Spleen (tissue), 11 donors: ENCODE measurements at regions not wholly inside any gene's neighbourhood (a gene's known extent, or its start where the extent isn't known, plus 50 kb on each side); places are given as distances from the start of the nearest gene placed in this dataset.

ENCODE experiments used
- DNase-seq: peaks from one replicate; pipeline ENCODE4 v3.0.0-alpha.2; 2020
- H3K27ac ChIP-seq, 8 donors: fragments of 200-600 bp; sonication (generic) in 7 of 8; 1 replicate in 4 of 8; 2 replicates in 4 of 8; pipeline versions ENCODE4 v1.5.0 to v1.8.0; 2016 to 2021; ENCODE audit warnings: inconsistent platforms in 4 of 8, mild to moderate bottlenecking in 4 of 8, moderate library complexity in 1 of 8
- H3K27me3 ChIP-seq, 7 donors: fragments of 200-600 bp; sonication (generic) in 6 of 7; replicated peaks in 1 of 7; 1 replicate in 4 of 7; 2 replicates in 3 of 7; pipeline versions ENCODE4 v1.5.0 to v1.8.0; 2016 to 2021; ENCODE audit warnings: inconsistent platforms in 3 of 7, mild to moderate bottlenecking in 1 of 7
- H3K36me3 ChIP-seq, 6 donors: fragments of 200-600 bp; sonication (generic) in 5 of 6; 1 replicate in 4 of 6; 2 replicates in 2 of 6; pipeline versions ENCODE4 v1.5.0 to v1.8.0; 2016 to 2021; ENCODE audit warnings: inconsistent platforms in 2 of 6
- H3K4me1 ChIP-seq, 6 donors: fragments of 200-600 bp; sonication (generic) in 5 of 6; 1 replicate in 3 of 6; 2 replicates in 3 of 6; pipeline versions ENCODE4 v1.5.0 to v1.8.0; 2016 to 2021; ENCODE audit warnings: inconsistent platforms in 3 of 6
- H3K4me3 ChIP-seq, 8 donors: fragments of 200-600 bp; sonication (generic) in 7 of 8; 1 replicate in 4 of 8; 2 replicates in 4 of 8; pipeline versions ENCODE4 v1.5.0 to v1.8.0; 2016 to 2021; ENCODE audit warnings: inconsistent platforms in 4 of 8, mild to moderate bottlenecking in 4 of 8, moderate library complexity in 2 of 8
- H3K9me3 ChIP-seq, 8 donors: fragments of 200-600 bp; sonication (generic) in 7 of 8; 1 replicate in 4 of 8; 2 replicates in 4 of 8; pipeline versions ENCODE4 v1.5.0 to v1.8.0; 2016 to 2021; ENCODE audit warnings: inconsistent platforms in 4 of 8
- POLR2A ChIP-seq, 3 donors: fragments of 450-650 bp; IDR thresholded peaks; one replicate each; pipeline ENCODE4 v1.5.1; 2017; ENCODE audit warnings: antibody characterized with exemption in 3 of 3, mild to moderate bottlenecking in 1 of 3
- POLR2AphosphoS5 ChIP-seq, 3 donors: sonication (generic); formaldehyde crosslinking; IDR thresholded peaks; one replicate each; pipeline ENCODE4 v1.5.1; 2017; ENCODE audit warnings: antibody characterized with exemption in 3 of 3
- WGBS, 5 donors: extraction: QIAGEN DNeasy Blood & Tissue Kit in 3 of 5; methylation state at CpG; one replicate each; pipeline versions ENCODE4 v1.1.5 to v1.1.7; 2013 to 2018; 5-methylcytosine and 5-hydroxymethylcytosine counted together
- intact Hi-C: fragments of 100-400 bp; cut with DNase I; formaldehyde crosslinking; loops from one replicate; pipeline ENCODE4 v1.15.0; 2023; ENCODE audit warnings: low total_unique reads
- TF ChIP-seq, protein P1 (sequence below), 11 experiments: fragments of 200-600 bp in 7 of 11; fragments of 450-650 bp in 4 of 11; sonication (generic) in 4 of 11; IDR thresholded peaks in 8 of 11; conservative IDR thresholded peaks in 3 of 11; 1 replicate in 7 of 11; 2 replicates in 4 of 11; pipeline versions ENCODE4 v1.4.0 to v1.8.0; 2016 to 2021; ENCODE audit warnings: antibody characterized with exemption in 11 of 11, inconsistent platforms in 4 of 11, mild to moderate bottlenecking in 1 of 11
- donor health status: healthy with polysubstance abuse.
- donor health status: DM: no; HTN: no; CAD: no; lungs with moderate emphysema.
- donor health status: DM: no; HTN: no; CAD: no.
- donor health status: Bipolar disorder and iron deficiency.
- donor health status: healthy.
- donor health status: DM: no; HTN: no; CAD: no.
- donor health status: DM: yes; HTN: yes; CAD: no.

- Histone ChIP-seq H3K27me3 (no peaks in the 10 kb centered on the region), H3K36me3 (no peaks in the 10 kb centered on the region), H3K4me1 (no peaks in the 10 kb centered on the region), H3K27ac (no peak overlapping the region), H3K9me3 (no peaks in the 10 kb centered on the region), H3K4me3 (no peak overlapping the region)
- no peak for DNase-seq
- intact Hi-C loops = no loop called here
- WGBS, 5 donors = 84 to 93% (median 91%) methylated on average over 1 of the region's 1 CpG
- TF ChIP-seq, protein P1, sequence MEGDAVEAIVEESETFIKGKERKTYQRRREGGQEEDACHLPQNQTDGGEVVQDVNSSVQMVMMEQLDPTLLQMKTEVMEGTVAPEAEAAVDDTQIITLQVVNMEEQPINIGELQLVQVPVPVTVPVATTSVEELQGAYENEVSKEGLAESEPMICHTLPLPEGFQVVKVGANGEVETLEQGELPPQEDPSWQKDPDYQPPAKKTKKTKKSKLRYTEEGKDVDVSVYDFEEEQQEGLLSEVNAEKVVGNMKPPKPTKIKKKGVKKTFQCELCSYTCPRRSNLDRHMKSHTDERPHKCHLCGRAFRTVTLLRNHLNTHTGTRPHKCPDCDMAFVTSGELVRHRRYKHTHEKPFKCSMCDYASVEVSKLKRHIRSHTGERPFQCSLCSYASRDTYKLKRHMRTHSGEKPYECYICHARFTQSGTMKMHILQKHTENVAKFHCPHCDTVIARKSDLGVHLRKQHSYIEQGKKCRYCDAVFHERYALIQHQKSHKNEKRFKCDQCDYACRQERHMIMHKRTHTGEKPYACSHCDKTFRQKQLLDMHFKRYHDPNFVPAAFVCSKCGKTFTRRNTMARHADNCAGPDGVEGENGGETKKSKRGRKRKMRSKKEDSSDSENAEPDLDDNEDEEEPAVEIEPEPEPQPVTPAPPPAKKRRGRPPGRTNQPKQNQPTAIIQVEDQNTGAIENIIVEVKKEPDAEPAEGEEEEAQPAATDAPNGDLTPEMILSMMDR (IDR thresholded peaks at IDR 0.05 in 8 of 11, conservative IDR thresholded peaks at IDR 0.05 in 3 of 11) = no peak
- TF ChIP-seq POLR2AphosphoS5 (IDR thresholded peaks at IDR 0.05) (no peak), POLR2A (IDR thresholded peaks at IDR 0.05) (no peak)
Observed at GRCh38 chr7:42348071-42348470, 111.1 kb upstream of the GLI3 start.

DNA sequence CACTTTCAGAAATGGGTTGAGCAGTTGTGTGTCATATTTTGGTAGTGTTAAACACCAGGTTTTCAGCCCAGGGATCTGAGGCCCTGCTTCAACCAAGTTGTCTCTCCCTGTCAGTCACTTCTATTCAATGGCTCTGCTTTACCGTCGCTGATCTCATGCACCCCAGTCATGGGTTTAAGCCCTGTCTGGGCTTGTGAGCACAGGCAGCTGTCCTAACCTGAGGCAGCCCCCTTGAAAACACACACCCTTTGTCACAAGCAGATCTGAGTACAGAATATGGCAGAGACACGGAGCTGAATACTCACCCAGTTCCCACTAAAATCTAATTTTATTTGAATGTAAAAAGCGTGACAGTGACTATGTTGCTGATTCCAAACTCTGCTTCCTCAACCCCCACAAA is 110.6 kb upstream of the GLI3 start:
- H3K9me3 ChIP-seq = no peaks in the 10 kb centered on the region
- no peak for DNase-seq
- H3K27me3 ChIP-seq = no peaks in the 10 kb centered on the region
- TF ChIP-seq POLR2AphosphoS5 (IDR thresholded peaks at IDR 0.05) = no peak
- TF ChIP-seq, protein P1 (IDR thresholded peaks at IDR 0.05 in 8 of 11, conservative IDR thresholded peaks at IDR 0.05 in 3 of 11) = no peak
- TF ChIP-seq POLR2A (IDR thresholded peaks at IDR 0.05) = no peak
- WGBS, 5 donors = 80 to 94% (median 89%) methylated on average over 4 of the region's 4 CpGs
- intact Hi-C loops = no loop called here
- H3K36me3 ChIP-seq = no peaks in the 10 kb centered on the region
- no peak overlapping the region for H3K4me3 ChIP-seq
- H3K27ac ChIP-seq = no peak overlapping the region
- no peaks in the 10 kb centered on the region for H3K4me1 ChIP-seq

- Histone ChIP-seq H3K9me3 (no peaks in the 10 kb centered on the region), H3K4me1 (no peaks in the 10 kb centered on the region), H3K27ac (no peak overlapping the region), H3K36me3 (no peaks in the 10 kb centered on the region), H3K4me3 (no peak overlapping the region), H3K27me3 (no peaks in the 10 kb centered on the region)
- WGBS, 5 donors = 63 to 86% (median 80%) methylated on average over 1 of the region's 1 CpG
- intact Hi-C loops = no loop called here
- TF ChIP-seq POLR2AphosphoS5 (IDR thresholded peaks at IDR 0.05) (no peak), POLR2A (IDR thresholded peaks at IDR 0.05) (no peak)
- TF ChIP-seq, protein P1 (IDR thresholded peaks at IDR 0.05 in 8 of 11, conservative IDR thresholded peaks at IDR 0.05 in 3 of 11) = no peak
- DNase-seq = no peak
Observed at GRCh38 chr7:42345478-42346299, 108.7 kb upstream of the GLI3 start.

DNA sequence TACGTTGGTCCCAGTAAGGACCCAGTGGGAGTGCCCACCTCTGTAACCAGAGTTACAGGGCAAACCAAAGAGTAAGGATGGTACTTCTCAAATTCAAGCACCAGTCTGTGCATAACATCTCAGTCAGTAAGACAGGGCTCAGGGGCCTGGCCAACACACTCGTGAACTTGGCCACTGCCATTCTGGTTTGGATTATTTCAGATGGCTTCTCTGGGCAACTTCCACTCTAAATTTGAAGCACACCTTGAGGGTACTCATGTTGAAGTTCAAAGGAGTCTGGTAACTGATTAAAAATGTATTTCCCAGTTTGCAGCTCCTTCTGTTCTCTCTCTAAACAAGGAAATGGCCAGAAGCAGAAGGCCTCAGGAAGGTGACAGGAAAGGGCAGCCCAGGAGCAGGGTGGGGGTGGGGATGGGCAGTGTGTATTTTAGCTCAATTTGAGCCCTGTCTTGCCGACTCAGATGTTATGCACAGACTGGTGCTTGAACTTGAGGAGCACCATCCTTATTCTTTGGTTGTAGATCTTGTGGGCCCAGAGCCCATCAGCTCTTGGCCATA is 107.3 kb upstream of the GLI3 start:
- Histone ChIP-seq H3K9me3 (no peaks in the 10 kb centered on the region), H3K4me1 (no peaks in the 10 kb centered on the region), H3K27me3 (no peaks in the 10 kb centered on the region), H3K27ac (no peak overlapping the region), H3K4me3 (no peak overlapping the region), H3K36me3 (no peaks in the 10 kb centered on the region)
- WGBS, 5 donors = 43 to 64% (median 49%) methylated on average over 3 of the region's 3 CpGs
- no peak for DNase-seq
- no peak for TF ChIP-seq POLR2A (IDR thresholded peaks at IDR 0.05)
- TF ChIP-seq POLR2AphosphoS5 (IDR thresholded peaks at IDR 0.05) = no peak
- TF ChIP-seq, protein P1 (IDR thresholded peaks at IDR 0.05 in 8 of 11, conservative IDR thresholded peaks at IDR 0.05 in 3 of 11) = no peak
- intact Hi-C loops = no loop called here
